ENCODE measurements at regions not wholly inside any gene's neighbourhood (a gene's known extent, or its start where the extent isn't known, plus 50 kb on each side); places are given as distances from the start of the nearest gene placed in this dataset.
A peak's percentile ranks its signal among the peaks of the same experiment; 100 is the strongest.

GRCh38 chr5:6194261-6194875, 184.0 kb downstream of the MED10 start:
- DNase-seq, result no peak

GRCh38 chr5:6193310-6193709, 185.0 kb downstream of the MED10 start:
- DNase-seq, result no peak

GRCh38 chr5:6190838-6191237, 187.5 kb downstream of the MED10 start:
- no peak for DNase-seq

GRCh38 chr5:6188976-6189375, 189.4 kb downstream of the MED10 start:
- no peak for DNase-seq

GRCh38 chr5:6188344-6188743, 190.0 kb downstream of the MED10 start:
- DNase-seq, result peak; percentile 43

GRCh38 chr5:6187501-6187900, 190.8 kb downstream of the MED10 start:
- no peak for DNase-seq

GRCh38 chr5:6185574-6185973, 192.8 kb downstream of the MED10 start:
- no peak for DNase-seq

- DNase-seq, result no peak
Measured at GRCh38 chr5:6184481-6184880, 193.9 kb downstream of the MED10 start.

- no peak for DNase-seq
Measured at GRCh38 chr5:6183391-6184390, 194.7 kb downstream of the MED10 start.

GRCh38 chr5:6182271-6182815, 196.0 kb downstream of the MED10 start:
- DNase-seq, result no peak

GRCh38 chr5:6181871-6182270, 196.5 kb downstream of the MED10 start:
- DNase-seq, result no peak

GRCh38 chr5:6181147-6181729, 197.1 kb downstream of the MED10 start:
- no peak for DNase-seq

- no peak for DNase-seq
Measured at GRCh38 chr5:6180231-6180872, 198.0 kb downstream of the MED10 start.

- peak; percentile 62 for DNase-seq
Measured at GRCh38 chr5:6178846-6179532, 199.4 kb downstream of the MED10 start.

GRCh38 chr5:6177926-6178325, 200.4 kb downstream of the MED10 start:
- DNase-seq, result no peak

- no peak for DNase-seq
Measured at GRCh38 chr5:6176102-6176693, 202.1 kb downstream of the MED10 start.

GRCh38 chr5:6175172-6175854, 203.0 kb downstream of the MED10 start:
- peak; percentile 45 for DNase-seq

- peak; percentile 63 for DNase-seq
Measured at GRCh38 chr5:6169660-6170059, 208.7 kb downstream of the MED10 start.

GRCh38 chr5:6166698-6167394, 211.5 kb downstream of the MED10 start:
- no peak for DNase-seq

GRCh38 chr5:6163913-6164312, 214.4 kb downstream of the MED10 start:
- DNase-seq, result no peak

GRCh38 chr5:6162175-6162574, 216.2 kb downstream of the MED10 start:
- no peak for DNase-seq
